Glomerular endothelial cell (primary cell): ENCODE measurements at regions not wholly inside any gene's neighbourhood (a gene's known extent, or its start where the extent isn't known, plus 50 kb on each side); places are given as distances from the start of the nearest gene placed in this dataset.
"Not testable (repeated sequence)": the region's sequence is repeated elsewhere in the genome, so short reads cannot be mapped to it uniquely, and the experiment has no call there.

Experiments used
- DNase-seq: peaks from one replicate; pipeline ENCODE4 v3.0.0-alpha.2; 2011; ENCODE audit warnings: low read depth, low spot score; ENCODE audit errors: extremely low read depth

GRCh38 chr18:22067682-22068081 is 101.7 kb upstream of the GATA6 start:
- no peak for DNase-seq

DNA sequence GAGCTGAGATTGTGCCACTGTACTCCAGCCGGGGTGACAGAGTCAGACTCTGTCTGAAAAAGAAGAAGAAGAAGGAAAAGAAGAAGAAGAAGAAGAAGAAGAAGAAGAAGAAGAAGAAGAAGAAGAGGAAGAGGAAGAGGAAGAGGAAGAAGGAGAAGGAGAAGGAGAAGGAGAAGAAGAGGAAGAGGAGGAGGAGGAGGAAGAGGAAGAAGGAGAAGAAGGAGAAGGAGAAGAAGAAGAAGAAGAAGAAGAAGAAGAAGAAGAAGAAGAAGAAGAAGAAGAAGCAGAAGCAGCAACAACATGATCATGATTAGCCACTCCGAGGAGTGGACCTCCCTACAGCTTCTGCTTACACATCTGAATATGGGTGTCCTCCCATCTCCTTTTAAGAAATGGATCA is 100.6 kb upstream of the GATA6 start:
- DNase-seq, result not testable (repeated sequence)

- DNase-seq, result no peak
Observed at GRCh38 chr18:22069916-22070315, 99.5 kb upstream of the GATA6 start.

GRCh38 chr18:22073411-22073810 is 96.0 kb upstream of the GATA6 start:
- no peak for DNase-seq

- DNase-seq, result no peak
Observed at GRCh38 chr18:22074282-22075070, 94.9 kb upstream of the GATA6 start.

DNA sequence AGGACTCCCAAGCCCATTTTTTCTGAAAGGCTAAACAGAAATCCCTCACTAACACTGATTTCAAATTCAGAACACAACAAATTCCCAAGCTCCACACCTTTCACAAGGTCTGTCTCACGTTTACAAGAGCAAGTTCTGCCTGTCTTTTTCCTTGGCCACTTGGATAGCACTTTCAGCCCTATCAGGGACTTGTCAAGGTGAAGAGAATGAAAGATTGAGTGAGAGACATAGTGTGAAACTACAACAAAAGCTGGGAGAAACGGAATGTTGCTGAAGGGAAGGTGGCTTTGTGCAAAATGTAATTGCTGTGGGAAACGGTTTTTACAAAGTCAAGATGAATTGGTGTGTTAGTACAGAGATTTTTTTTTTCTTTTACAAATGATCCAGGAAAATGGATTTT is 89.4 kb upstream of the GATA6 start:
- DNase-seq, result no peak

- no peak for DNase-seq
Observed at GRCh38 chr18:22082408-22082807, 87.0 kb upstream of the GATA6 start.

DNA sequence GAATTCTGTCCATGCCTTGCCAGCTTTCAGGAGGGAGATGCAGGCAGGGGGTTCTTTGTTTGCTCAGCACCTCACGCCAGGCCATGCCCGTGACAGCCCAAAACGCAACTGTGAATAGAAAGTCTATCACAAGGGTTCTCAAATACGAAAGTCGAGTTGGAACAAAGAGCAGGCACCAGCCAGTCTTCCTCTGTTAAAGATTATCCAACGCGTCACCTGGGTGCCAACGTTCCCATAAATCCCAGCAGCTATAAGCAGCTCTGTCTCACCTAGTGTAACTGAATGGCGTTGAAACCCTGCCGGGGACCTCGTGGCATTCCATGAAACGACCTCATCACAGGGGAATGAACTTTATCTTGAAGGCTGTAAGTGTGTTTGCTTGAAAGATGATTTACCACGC is 84.8 kb upstream of the GATA6 start:
- no peak for DNase-seq

- DNase-seq, result no peak
Observed at GRCh38 chr18:22086973-22087372, 82.4 kb upstream of the GATA6 start.

DNA sequence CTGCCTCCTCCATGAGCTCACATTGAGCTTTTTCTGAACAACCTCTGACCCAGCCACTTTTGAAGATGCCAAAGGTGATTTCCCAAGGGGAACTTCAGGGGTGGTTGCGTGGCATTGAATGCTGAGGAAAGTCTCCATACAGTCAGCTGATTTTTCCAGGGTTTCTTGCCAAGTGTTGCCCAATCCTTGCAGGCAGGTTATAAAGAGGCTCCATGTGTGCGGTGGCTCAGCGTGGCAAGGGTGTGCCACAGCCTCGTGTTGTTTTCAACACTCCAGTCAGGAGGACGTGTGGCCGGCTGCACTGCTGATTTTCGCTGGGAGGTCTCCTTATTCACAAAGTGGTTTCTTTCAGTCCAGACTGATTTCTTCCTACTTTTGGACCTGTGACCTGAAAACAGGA is 81.4 kb upstream of the GATA6 start:
- DNase-seq, result no peak

- no peak for DNase-seq
Observed at GRCh38 chr18:22088996-22089640, 80.3 kb upstream of the GATA6 start.

DNA sequence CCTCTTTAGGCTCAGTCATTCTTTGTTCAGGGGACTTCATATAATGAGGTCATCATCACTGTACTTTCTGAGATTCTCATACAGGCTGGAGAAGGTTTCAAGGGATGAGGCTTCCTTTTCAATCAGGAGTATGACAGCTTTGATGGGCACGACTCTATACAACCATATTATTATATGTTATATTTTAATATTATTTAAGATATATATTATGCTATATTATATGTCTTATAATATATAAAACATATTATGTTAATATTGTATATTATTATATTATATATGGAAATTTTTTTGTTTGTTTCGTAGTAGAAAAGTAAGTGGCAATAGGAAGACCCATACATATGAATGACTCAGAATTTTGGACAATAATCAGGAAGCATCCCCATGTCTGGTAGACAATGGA is 78.0 kb upstream of the GATA6 start:
- no peak for DNase-seq

DNA sequence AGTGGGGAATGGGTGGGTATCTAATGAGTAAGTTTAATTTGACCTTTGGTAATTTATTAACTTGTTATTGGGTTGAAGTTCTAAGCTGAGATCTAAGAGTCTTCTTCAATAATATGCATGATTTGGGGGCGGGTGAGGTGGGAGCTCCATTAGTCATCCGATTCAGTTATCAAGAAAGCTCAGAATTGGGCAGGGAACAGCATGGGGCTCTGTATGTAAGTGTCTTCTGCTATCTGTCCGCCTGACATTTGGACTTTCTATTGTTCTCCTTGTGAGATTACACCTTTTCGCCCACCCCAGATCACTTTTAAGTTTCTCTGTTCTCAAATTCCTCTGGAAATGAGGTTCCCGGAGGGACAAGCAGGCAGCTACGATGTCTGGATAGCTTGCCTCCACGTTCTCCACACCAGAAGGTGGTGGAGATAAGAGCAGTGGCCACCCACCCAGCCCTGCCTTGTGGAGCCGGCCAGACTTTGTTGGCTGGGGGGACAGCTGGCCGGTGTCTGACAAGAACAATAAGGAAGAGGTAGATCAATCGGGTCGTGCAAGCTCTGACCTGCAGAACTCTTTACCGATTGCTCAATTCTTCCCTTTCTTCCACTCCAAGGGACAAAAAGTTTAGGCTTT is 75.5 kb upstream of the GATA6 start:
- no peak for DNase-seq

GRCh38 chr18:22094358-22094734 is 75.0 kb upstream of the GATA6 start:
- no peak for DNase-seq

DNA sequence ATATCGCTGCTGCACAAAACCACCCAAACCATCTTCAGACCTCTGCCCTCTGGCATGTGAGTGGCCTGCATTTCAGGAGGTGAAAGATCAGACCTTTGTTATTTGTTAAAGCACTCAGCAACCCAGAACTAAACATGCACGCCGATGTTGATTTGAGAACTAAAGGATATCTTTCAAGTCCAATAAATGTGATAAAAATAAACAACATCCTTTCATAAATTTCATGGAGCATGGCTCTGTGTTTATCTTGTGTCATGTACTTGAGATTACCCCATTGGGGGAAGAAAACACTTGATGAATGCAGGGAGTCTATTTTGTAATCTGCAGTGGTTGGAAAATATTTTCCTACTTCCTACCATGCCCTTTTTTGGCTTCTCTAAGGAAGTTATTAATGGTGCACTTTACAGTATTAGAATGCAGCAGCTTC is 70.8 kb upstream of the GATA6 start:
- DNase-seq, result no peak

DNA sequence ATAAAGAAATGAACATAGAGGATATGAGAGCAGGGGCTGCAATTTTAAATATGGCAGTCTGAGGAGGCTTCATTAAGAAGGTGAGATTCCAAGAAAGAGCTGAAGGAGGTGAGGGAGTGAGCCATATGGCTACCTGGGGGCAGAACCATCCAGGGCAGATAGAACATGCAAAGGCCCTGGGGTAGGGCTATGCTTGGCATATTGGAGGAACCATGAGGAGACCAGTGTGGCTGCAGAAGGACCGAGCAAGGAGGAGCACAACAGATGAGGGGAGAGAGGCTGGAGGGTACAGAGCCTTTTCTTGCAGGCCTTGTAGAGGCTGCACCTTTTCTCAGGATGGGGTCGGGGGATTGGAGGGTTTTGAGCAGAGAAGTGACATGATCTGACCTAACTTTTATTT is 69.5 kb upstream of the GATA6 start:
- no peak for DNase-seq

DNA sequence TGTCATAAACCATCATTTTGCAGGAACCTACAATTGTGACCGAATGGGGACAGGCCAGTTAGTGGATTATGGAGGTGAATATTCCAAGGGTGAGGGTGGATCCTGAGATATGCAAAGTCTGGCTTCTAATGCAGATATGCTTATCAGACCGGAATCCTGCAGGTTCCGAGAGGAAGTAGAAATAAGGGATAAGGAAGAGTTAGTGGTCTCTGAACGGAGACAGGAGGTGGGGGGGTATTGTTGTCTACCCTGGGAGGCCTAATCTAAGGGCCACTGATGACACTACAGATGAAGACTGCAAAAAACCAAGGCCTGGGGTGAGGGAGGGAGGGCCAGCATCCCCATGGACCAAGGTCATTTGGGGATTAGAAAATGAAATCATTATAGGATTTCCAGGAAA is 67.7 kb upstream of the GATA6 start:
- no peak for DNase-seq

DNA sequence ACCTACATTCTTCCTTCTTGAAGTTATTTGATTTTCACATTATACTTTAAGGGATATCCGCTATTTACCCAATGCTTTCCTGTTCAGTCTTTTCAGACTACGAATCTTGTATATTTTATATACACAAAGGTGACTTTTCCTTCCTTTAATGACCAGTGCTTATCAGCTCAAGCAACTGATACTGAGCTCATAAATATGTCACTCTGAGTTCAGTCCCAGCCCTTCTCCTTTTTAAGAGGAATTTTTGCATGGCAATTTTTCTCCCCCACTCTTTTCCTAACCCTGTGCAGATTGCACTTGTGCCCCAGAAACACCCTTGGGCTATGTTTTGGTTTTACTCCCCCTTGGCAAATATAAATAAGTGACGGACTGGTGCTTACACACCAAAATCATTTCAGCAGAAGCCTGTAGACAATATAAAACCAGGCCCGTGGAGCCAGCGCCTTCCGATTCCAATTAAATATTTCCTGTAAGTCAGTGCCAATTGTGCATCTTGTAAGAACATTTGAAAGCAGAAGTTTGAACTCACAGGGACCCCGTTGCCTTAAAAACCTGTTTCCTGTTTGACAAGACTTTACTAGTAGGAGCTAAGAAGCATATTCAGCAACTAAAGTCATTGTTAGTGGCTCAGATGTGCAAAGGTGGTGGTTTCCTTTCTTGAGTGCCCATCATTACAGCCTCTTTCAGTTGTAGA is 66.3 kb upstream of the GATA6 start:
- peak; percentile 81 for DNase-seq

- DNase-seq, result no peak
Observed at GRCh38 chr18:22103647-22104031, 65.8 kb upstream of the GATA6 start.

GRCh38 chr18:22106536-22107292 is 62.7 kb upstream of the GATA6 start:
- no peak for DNase-seq

DNA sequence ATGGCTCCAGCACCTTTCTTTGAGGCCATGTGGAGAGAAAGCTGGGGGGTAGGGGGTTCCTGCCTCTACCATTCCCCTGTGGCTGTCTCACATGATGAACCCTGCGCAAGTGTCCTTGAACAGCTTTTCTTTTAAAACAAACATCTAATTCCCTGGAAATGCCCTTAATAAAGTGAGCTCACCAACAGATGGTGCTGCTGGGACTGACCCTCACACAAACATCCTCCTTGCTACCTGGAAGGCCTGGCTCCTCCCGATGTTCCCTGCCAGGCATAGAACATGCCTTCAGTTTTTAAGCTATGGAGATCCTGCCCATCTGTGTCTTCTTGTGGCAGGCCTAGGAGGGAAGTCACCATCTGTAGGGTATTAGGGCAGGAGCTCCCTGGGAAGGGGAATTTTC is 60.7 kb upstream of the GATA6 start:
- no peak for DNase-seq
